ENCODE measurements at regions not wholly inside any gene's neighbourhood (a gene's known extent, or its start where the extent isn't known, plus 50 kb on each side); places are given as distances from the start of the nearest gene placed in this dataset.

- in situ Hi-C loops (cut with MboI; ENCODE audit: low sequenced_read_pairs), result no loop called here
Observed at GRCh38 chr16:55151561-55152305, 172.3 kb upstream of the IRX6 start.

DNA sequence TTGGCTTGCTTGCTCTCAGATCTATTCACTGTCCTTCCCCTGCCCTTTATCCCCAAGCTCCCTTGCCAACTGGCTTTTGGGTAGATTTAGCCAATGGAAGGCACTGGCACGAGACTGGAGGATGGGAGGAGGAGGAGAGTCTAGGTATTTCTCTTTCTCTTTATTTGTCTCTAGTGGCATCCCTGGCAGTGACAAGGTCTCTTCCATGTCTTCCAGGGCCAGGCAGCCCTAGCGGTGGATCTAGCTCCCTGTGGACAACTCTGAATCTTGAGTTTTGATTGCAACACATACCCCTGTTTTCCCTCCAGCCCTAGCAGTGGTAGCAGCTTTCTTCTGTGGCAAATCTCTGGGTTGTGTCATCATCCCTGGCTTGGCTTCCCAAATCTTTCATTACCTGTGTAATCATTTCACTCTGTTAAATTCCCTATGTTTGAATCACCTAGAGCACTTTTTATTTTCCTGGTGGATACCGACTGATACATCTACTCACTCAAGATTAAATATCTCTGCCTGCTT, 171.1 kb upstream of the IRX6 start:
- in situ Hi-C loops (cut with MboI; ENCODE audit: low sequenced_read_pairs), result no loop called here

GRCh38 chr16:55154262-55154661, 169.7 kb upstream of the IRX6 start:
- in situ Hi-C loops (cut with MboI; ENCODE audit: low sequenced_read_pairs), result no loop called here

DNA sequence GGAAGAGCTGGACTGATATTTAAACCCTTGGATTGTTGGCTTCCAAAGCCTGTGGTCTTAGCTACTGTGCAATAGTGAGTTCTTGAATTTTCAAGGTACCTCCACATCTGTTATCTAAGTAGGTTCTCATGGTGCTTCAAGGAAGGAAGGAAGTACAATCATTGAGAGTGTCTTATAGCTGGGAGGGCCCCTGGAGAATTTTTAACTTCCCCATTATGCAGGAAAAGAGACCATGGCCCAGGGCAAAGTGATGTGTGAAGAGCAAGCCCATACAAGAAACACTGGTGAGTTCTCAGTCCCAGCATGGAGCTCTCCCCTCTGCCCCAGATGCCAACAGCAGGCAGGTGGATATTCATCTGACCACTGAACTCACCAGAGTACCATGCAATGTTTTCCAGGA, 169.0 kb upstream of the IRX6 start:
- in situ Hi-C loops (cut with MboI; ENCODE audit: low sequenced_read_pairs), result no loop called here

DNA sequence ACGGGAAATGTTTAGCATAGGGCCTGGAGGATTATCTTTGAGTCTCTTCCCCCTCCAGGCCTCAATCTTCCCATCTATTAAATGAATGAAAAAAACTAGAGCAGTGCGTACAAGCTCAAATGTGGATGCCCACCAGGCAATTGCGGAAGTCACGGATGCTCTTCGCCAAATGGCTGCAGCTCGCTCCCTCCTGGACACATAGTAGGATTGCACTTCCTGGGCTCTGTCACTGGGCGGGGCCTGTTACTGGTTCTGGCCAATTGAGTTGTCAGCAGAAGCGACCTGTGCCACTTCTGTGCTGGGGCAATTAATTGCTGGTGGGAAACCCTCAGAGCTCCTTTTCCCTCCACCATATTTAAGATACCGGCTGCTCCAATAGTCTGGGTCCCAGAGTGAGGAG, 168.2 kb upstream of the IRX6 start:
- in situ Hi-C loops (cut with MboI; ENCODE audit: low sequenced_read_pairs), result no loop called here

DNA sequence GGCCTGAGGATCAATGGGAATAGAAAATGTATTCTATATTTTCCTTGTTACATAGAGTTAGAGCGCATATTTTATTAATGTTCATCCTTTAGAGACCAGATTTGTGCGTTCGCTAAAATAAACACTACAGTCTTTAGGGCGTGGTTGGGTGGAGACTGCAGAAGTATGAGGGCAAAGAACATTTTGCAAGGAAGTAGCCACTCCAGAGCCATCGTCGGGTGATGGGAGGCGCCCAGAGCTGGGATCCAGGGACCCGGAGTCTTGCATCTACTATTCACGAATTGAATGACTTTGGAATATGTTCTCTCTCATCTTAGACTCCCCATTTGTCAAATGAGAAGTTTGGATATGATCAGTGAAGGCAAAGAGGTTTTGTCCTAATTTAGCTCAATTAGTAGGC, 154.2 kb upstream of the IRX6 start:
- in situ Hi-C loops (cut with MboI; ENCODE audit: low sequenced_read_pairs), result no loop called here

DNA sequence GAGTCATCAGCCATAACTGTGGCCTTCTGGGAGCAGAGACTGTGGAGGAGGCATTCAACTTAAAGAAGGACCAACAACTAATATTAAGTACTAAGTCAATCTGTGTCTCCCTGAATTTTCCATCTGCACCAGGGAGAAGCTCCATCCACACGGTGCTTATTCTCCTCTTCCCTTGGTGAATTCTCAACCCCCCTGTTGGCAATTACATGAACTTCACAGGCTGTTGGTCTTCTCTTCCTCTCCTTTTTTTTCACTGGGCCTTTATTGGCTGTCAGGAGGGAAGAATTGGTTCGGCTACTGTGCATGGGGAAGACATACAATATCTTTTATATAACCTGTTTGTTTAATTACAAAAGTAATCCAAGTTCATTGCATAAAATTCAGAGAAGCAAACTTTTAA, 152.8 kb upstream of the IRX6 start:
- in situ Hi-C loops (cut with MboI; ENCODE audit: low sequenced_read_pairs), result no loop called here

GRCh38 chr16:55175389-55175788, 148.6 kb upstream of the IRX6 start:
- in situ Hi-C loops (cut with MboI; ENCODE audit: low sequenced_read_pairs), result no loop called here

DNA sequence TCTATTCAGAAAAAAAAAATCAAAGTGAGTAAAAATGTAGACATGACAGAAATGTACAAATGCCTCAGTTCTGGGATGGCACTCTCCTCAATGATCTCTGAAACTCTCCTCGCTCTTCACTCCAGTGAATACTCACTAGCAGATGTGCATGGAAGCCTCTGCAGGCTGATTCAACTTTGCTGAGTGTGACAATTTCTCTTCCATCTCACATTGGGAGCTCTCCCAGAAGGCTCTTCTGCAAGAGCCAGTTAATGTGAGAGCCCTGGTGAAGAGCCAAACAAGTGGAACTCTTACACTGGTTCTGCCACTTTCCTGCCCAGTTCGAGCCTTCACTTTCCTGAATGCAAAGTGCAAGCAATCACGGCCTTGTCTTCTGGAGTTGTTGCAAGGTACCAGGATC, 147.1 kb upstream of the IRX6 start:
- in situ Hi-C loops (cut with MboI; ENCODE audit: low sequenced_read_pairs), result no loop called here

- in situ Hi-C loops (cut with MboI; ENCODE audit: low sequenced_read_pairs), result no loop called here
Observed at GRCh38 chr16:55179411-55179810, 144.6 kb upstream of the IRX6 start.

GRCh38 chr16:55179852-55180585, 144.0 kb upstream of the IRX6 start:
- in situ Hi-C loops (cut with MboI; ENCODE audit: low sequenced_read_pairs), result no loop called here

DNA sequence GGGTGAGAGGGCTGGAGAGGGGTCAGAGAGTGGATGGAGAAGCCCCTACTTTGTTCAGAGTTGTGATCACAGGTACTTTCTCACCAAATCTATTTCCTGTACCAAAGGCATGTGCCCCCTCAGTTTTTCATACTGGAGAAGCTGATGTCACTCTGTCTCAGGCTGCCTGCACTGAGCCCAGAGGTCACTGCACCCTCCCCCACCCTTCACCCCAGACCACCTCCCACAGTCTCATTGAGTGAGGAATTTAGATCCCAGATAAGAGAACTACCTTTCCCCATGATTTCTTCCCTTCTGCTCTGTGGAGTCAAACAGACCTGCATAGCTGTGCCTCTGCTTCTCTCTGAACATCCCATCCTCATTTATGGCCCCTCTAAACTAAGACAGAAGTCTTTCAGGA, 140.0 kb upstream of the IRX6 start:
- in situ Hi-C loops (cut with MboI; ENCODE audit: low sequenced_read_pairs), result no loop called here

- in situ Hi-C loops (cut with MboI; ENCODE audit: low sequenced_read_pairs), result no loop called here
Observed at GRCh38 chr16:55184619-55185018, 139.4 kb upstream of the IRX6 start.

GRCh38 chr16:55189224-55189623, 134.8 kb upstream of the IRX6 start:
- in situ Hi-C loops (cut with MboI; ENCODE audit: low sequenced_read_pairs), result no loop called here

- in situ Hi-C loops (cut with MboI; ENCODE audit: low sequenced_read_pairs), result no loop called here
Observed at GRCh38 chr16:55189682-55190636, 134.0 kb upstream of the IRX6 start.

DNA sequence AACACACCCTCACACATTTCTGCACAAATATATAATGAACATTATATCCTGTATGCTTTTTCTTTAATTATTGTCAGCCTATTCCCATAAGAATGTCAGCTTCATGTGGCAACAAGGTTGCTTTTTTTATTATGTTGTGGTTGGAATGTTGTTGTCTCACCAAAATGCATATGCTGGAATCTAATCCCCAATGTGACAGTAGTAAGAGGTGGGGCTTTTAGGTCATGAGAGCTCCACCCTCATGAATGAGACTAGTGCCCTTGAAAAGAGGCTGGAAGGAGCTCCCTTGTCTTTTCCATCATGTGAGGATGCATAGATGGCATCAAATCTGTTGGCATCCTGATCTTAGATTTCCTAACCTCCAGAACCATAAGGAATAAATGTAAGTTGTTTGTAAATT, 131.3 kb upstream of the IRX6 start:
- in situ Hi-C loops (cut with MboI; ENCODE audit: low sequenced_read_pairs), result no loop called here

DNA sequence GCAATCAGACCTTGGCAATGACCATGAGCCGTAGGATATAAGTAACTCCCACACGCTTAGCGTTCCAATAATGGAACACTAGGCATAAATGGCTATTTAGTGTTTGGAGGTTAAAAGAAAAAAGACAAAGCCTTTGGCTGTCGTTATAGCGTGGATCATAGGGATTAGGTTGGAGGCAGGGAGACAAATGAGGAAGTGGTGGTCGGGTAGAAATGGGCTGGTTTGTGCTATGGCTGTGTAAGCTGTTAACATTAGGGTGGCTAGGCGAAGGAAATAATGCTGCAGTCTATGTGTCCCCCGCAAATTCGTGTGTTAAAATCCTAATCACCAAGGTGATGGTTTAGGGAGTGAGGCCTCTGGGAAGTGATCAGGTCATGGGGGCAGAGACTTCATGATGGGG, 120.4 kb upstream of the IRX6 start:
- in situ Hi-C loops (cut with MboI; ENCODE audit: low sequenced_read_pairs), result no loop called here

- in situ Hi-C loops (cut with MboI; ENCODE audit: low sequenced_read_pairs), result no loop called here
Observed at GRCh38 chr16:55204069-55204468, 119.9 kb upstream of the IRX6 start.

- in situ Hi-C loops (cut with MboI; ENCODE audit: low sequenced_read_pairs), result no loop called here
Observed at GRCh38 chr16:55204923-55205322, 119.1 kb upstream of the IRX6 start.

- in situ Hi-C loops (cut with MboI; ENCODE audit: low sequenced_read_pairs), result no loop called here
Observed at GRCh38 chr16:55207693-55208428, 116.1 kb upstream of the IRX6 start.

- in situ Hi-C loops (cut with MboI; ENCODE audit: low sequenced_read_pairs), result no loop called here
Observed at GRCh38 chr16:55209626-55210025, 114.4 kb upstream of the IRX6 start.
